ENCODE measurements at regions not wholly inside any gene's neighbourhood (a gene's known extent, or its start where the extent isn't known, plus 50 kb on each side); places are given as distances from the start of the nearest gene placed in this dataset.

DNA sequence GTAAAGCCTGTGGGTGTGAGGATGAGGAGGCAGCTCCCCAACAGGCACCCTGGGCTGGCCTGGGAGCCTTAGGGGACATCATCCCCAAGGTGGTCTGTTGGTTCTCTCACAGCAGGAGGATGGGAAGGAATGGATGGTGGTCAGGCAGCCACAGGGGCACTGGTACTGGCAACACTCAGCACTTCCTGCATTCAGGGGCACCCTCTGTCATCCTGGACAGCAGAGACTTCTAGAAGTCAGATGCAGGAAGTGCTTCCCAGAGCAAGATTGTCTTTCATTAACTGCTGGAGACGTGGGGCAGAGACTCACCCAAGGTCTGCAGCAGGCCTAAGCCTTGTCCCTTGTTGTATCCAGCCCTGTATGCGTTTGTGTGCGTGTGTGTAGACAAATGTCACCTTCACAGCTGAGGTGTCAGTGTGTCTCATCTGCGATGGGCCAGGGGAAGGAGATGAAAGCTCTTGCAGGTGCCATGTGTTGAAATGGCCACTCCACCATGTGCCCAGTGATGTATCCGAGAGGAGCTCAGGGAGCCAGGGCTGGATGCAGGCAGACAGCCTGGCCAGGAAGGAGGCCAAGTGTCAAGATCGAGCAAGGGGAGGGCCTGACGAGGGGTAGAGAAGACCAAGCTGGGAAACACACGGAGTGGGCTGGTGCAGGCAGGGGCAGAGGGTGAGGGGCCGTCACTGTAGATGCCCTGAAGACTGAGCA is 85.1 kb downstream of the PITPNM2 start:
- TF ChIP-seq, protein P1, sequence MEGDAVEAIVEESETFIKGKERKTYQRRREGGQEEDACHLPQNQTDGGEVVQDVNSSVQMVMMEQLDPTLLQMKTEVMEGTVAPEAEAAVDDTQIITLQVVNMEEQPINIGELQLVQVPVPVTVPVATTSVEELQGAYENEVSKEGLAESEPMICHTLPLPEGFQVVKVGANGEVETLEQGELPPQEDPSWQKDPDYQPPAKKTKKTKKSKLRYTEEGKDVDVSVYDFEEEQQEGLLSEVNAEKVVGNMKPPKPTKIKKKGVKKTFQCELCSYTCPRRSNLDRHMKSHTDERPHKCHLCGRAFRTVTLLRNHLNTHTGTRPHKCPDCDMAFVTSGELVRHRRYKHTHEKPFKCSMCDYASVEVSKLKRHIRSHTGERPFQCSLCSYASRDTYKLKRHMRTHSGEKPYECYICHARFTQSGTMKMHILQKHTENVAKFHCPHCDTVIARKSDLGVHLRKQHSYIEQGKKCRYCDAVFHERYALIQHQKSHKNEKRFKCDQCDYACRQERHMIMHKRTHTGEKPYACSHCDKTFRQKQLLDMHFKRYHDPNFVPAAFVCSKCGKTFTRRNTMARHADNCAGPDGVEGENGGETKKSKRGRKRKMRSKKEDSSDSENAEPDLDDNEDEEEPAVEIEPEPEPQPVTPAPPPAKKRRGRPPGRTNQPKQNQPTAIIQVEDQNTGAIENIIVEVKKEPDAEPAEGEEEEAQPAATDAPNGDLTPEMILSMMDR (optimal IDR thresholded peaks at IDR 0.05 in 1 of 3, IDR thresholded peaks at IDR 0.05 in 1 of 3, conservative IDR thresholded peaks at IDR 0.05 in 1 of 3; ENCODE audit: extremely low read depth in 1 of 3, insufficient read depth in 2 of 3, low read length in 3 of 3): no peak
- no peak for TF ChIP-seq EZH2 (IDR thresholded peaks at IDR 0.05; ENCODE audit: low read length)
